ENCODE measurements at regions not wholly inside any gene's neighbourhood (a gene's known extent, or its start where the extent isn't known, plus 50 kb on each side); places are given as distances from the start of the nearest gene placed in this dataset.
A peak's percentile ranks its signal among the peaks of the same experiment; 100 is the strongest.

DNA sequence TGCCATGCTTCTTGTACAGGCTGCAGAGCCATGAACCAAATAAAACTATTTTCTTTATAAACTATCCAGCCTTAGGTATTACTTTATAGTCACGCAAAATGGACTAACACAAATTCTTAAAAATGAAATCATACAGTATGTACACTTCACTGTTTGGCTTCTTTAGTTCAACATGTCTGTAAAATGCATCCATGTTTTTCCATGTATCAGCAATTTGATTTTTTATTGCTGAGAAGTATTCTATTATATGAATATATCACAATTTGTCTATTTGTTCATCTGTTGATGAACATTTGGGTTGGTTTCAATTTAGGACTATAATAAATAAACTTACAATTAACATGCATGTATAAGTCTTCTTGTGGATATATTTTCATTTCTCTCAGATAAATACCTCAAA is 182.1 kb downstream of the SCG2 start:
- POLR2A ChIA-PET, result no interaction called here
- no peak for ATAC-seq

DNA sequence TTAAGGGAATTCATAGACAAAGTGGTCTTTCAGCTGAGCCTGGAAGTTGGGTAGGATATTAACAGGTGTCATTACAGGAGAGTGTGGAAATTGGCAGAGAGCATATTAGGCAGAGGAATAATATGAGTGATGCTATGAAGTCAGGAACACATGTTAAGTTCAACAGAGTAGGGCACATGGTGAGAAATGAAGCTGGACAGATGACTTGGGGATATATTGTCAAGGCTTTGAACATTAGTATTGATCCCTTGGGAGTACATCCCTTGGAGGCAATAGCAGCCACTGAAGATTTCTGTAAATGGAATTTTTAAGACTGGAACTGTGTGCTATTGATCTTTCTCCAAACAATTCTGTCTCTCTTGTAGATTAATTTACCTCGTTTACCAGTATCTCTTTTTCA is 170.7 kb downstream of the SCG2 start:
- WGBS (ENCODE audit: low lambda C conversion rate), result 2% methylated on average over 1 of the region's 1 CpG
- Histone ChIP-seq H3K27me3 (ENCODE audit: control insufficient read depth in 1 of 2, insufficient read depth in 2 of 2, low read length in 2 of 2) (no peaks in the 10 kb centered on the region), H3K4me3 (replicated peaks in 1 of 3; ENCODE audit: insufficient read depth in 1 of 3, low read depth in 2 of 3, low read length in 3 of 3) (no peak overlapping the region), H3K79me2 (ENCODE audit: insufficient read depth, low read length) (no peaks in the 10 kb centered on the region), H3K9ac (ENCODE audit: insufficient read depth, low read depth, low read length) (no peak overlapping the region), H3K9me3 (ENCODE audit: low read length) (no peaks in the 10 kb centered on the region), H4K20me1 (ENCODE audit: insufficient read depth, low read length) (no peaks in the 10 kb centered on the region), H2AFZ (ENCODE audit: low read length) (no peak overlapping the region), H3K27ac (ENCODE audit: extremely low read length, insufficient read depth, low read length) (no peak overlapping the region), H3K4me1 (ENCODE audit: insufficient read depth, low read length) (no peaks in the 10 kb centered on the region), H3K36me3 (replicated peaks in 1 of 2; ENCODE audit: control insufficient read depth in 1 of 2, insufficient read depth in 2 of 2, low read length in 2 of 2) (no peaks in the 10 kb centered on the region), H3K4me2 (ENCODE audit: low read depth, low read length) (no peak overlapping the region)
- ChIA-PET CTCF (ENCODE audit: low intra/inter-chr PET ratio, low total read pairs) (no interaction called here), POLR2A (no interaction called here)
- FAIRE-seq, result no peak
- no peak for ATAC-seq
- in situ Hi-C loops (cut with HindIII; ENCODE audit: extremely low pct_ligation_motif_present, low pct_unique_long_range_greater_than_20kb), result no loop called here
- intact Hi-C loops (cut with micrococcal nuclease; ENCODE audit: unreplicated experiment), result no loop called here
- no peak for DNase-seq (ENCODE audit: low spot score)
- BruUV-seq (replicated peaks), result no TSS peak
- TF ChIP-seq, protein P1, sequence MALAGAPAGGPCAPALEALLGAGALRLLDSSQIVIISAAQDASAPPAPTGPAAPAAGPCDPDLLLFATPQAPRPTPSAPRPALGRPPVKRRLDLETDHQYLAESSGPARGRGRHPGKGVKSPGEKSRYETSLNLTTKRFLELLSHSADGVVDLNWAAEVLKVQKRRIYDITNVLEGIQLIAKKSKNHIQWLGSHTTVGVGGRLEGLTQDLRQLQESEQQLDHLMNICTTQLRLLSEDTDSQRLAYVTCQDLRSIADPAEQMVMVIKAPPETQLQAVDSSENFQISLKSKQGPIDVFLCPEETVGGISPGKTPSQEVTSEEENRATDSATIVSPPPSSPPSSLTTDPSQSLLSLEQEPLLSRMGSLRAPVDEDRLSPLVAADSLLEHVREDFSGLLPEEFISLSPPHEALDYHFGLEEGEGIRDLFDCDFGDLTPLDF (CRISPR knock-in tag; IDR thresholded peaks at IDR 0.05), result no peak
- TF ChIP-seq ZNF296 (CRISPR knock-in tag; conservative IDR thresholded peaks at IDR 0.05) (no peak), SMARCC2 (IDR thresholded peaks at IDR 0.05) (no peak), GABPA (IDR thresholded peaks at IDR 0.05; ENCODE audit: low read depth, low read length) (no peak), GABPA (CRISPR knock-in tag; IDR thresholded peaks at IDR 0.05; ENCODE audit: low read depth) (no peak)
- TF ChIP-seq, protein P2, sequence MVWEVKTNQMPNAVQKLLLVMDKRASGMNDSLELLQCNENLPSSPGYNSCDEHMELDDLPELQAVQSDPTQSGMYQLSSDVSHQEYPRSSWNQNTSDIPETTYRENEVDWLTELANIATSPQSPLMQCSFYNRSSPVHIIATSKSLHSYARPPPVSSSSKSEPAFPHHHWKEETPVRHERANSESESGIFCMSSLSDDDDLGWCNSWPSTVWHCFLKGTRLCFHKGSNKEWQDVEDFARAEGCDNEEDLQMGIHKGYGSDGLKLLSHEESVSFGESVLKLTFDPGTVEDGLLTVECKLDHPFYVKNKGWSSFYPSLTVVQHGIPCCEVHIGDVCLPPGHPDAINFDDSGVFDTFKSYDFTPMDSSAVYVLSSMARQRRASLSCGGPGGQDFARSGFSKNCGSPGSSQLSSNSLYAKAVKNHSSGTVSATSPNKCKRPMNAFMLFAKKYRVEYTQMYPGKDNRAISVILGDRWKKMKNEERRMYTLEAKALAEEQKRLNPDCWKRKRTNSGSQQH (CRISPR knock-in tag; IDR thresholded peaks at IDR 0.05; ENCODE audit: low read depth), result no peak
- TF ChIP-seq, protein P3, sequence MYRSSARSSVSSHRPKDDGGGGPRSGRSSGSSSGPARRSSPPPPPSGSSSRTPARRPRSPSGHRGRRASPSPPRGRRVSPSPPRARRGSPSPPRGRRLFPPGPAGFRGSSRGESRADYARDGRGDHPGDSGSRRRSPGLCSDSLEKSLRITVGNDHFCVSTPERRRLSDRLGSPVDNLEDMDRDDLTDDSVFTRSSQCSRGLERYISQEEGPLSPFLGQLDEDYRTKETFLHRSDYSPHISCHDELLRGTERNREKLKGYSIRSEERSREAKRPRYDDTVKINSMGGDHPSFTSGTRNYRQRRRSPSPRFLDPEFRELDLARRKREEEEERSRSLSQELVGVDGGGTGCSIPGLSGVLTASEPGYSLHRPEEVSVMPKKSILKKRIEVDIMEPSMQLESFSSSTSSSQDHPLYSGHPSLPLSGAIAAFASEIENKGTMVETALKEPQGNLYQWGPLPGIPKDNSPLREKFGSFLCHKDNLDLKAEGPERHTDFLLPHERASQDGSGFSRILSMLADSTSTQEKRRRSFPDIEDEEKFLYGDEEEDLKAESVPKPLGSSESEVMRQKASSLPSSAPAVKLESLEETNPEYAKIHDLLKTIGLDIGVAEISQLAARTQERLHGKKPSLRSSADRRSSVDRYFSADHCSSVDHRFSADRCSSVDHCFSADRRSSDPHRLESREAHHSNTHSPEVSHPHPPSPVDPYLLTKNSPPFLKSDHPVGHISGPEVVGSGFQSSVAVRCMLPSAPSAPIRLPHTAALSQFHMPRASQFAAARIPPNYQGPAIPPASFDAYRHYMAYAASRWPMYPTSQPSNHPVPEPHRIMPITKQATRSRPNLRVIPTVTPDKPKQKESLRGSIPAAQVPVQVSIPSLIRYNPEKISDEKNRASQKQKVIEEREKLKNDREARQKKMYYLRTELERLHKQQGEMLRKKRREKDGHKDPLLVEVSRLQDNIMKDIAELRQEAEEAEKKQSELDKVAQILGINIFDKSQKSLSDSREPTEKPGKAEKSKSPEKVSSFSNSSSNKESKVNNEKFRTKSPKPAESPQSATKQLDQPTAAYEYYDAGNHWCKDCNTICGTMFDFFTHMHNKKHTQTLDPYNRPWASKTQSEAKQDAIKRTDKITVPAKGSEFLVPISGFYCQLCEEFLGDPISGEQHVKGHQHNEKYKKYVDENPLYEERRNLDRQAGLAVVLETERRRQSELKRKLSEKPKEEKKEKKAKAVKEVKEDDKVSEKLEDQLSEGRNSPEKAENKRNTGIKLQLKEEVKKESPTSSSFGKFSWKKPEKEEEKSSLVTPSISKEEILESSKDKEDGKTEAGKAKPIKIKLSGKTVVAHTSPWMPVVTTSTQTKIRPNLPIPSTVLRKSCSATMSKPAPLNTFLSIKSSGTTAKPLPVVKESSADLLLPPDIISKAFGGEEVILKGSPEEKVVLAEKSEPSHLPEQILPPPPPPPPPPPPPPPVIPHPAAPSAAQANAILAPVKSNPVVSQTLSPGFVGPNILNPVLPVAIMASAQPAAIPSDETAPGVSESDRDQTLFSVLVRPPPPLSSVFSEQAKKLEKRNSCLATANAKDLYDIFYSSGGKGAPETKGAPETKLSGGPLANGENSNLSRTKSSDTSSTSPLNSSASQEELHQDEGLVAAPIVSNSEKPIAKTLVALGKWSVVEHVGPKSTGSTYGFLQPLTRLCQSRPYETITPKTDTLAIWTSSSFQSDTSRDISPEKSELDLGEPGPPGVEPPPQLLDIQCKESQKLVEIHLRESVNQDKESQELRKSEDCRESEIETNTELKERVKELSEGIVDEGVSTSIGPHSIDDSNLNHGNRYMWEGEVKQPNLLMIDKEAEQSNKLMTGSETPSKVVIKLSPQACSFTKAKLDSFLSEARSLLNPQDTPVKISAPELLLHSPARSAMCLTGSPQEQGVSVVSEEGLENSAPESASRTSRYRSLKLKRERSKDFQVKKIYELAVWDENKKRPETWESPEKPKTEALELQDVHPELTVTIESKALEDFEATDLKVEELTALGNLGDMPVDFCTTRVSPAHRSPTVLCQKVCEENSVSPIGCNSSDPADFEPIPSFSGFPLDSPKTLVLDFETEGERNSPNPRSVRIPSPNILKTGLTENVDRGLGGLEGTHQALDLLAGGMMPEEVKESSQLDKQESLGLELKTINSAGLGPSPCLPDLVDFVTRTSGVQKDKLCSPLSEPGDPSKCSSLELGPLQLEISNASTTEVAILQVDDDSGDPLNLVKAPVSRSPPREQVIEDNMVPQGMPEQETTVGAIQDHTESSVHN (CRISPR knock-in tag; IDR thresholded peaks at IDR 0.05), result no peak

More for the DNA sequence above, 182.1 kb downstream of the SCG2 start:
- Histone ChIP-seq H3K4me2 (ENCODE audit: low read depth, low read length) (no peak overlapping the region), H3K27me3 (ENCODE audit: control insufficient read depth in 1 of 2, insufficient read depth in 2 of 2, low read length in 2 of 2) (no peaks in the 10 kb centered on the region), H3K79me2 (ENCODE audit: insufficient read depth, low read length) (no peaks in the 10 kb centered on the region), H3K4me1 (ENCODE audit: insufficient read depth, low read length) (no peaks in the 10 kb centered on the region), H3K4me3 (replicated peaks in 1 of 3; ENCODE audit: insufficient read depth in 1 of 3, low read depth in 2 of 3, low read length in 3 of 3) (no peak overlapping the region), H2AFZ (ENCODE audit: low read length) (no peak overlapping the region), H3K9ac (ENCODE audit: insufficient read depth, low read depth, low read length) (no peak overlapping the region), H4K20me1 (ENCODE audit: insufficient read depth, low read length) (no peaks in the 10 kb centered on the region), H3K27ac (ENCODE audit: extremely low read length, insufficient read depth, low read length) (no peak overlapping the region), H3K36me3 (replicated peaks in 1 of 2; ENCODE audit: control insufficient read depth in 1 of 2, insufficient read depth in 2 of 2, low read length in 2 of 2) (no peaks in the 10 kb centered on the region), H3K9me3 (ENCODE audit: low read length) (no peaks in the 10 kb centered on the region)
- BruUV-seq (replicated peaks), result no TSS peak
- CTCF ChIA-PET (ENCODE audit: low intra/inter-chr PET ratio, low total read pairs), result no interaction called here
- in situ Hi-C loops (cut with HindIII; ENCODE audit: extremely low pct_ligation_motif_present, low pct_unique_long_range_greater_than_20kb), result no loop called here
- FAIRE-seq, result no peak
- DNase-seq (ENCODE audit: low spot score), result no peak
- intact Hi-C loops (cut with micrococcal nuclease; ENCODE audit: unreplicated experiment), result no loop called here
- WGBS (ENCODE audit: low lambda C conversion rate), result 63% methylated on average over 1 of the region's 1 CpG
- no peak for TF ChIP-seq ZNF10 (CRISPR knock-in tag; IDR thresholded peaks at IDR 0.05; ENCODE audit: borderline replicate concordance, low read depth)
- no peak for TF ChIP-seq ZNF230 (CRISPR knock-in tag; IDR thresholded peaks at IDR 0.05)
- peak; percentile 34 to 69; a peak in 3 of 4 replicates for TF ChIP-seq MAFK (conservative IDR thresholded peaks at IDR 0.05 in 1 of 2, IDR thresholded peaks at IDR 0.05 in 1 of 2; ENCODE audit: low read length in 2 of 2)
- no peak for TF ChIP-seq BRCA1 (CRISPR knock-in tag; IDR thresholded peaks at IDR 0.05)
- TF ChIP-seq MAFF (IDR thresholded peaks at IDR 0.05; ENCODE audit: low read depth, low read length), result peak; percentile 67
- no peak for TF ChIP-seq ZNF570 (CRISPR knock-in tag; IDR thresholded peaks at IDR 0.05; ENCODE audit: borderline replicate concordance)

Data from HepG2 (cell line).